Heart right ventricle (tissue), 16 donors: ENCODE measurements at regions not wholly inside any gene's neighbourhood (a gene's known extent, or its start where the extent isn't known, plus 50 kb on each side); places are given as distances from the start of the nearest gene placed in this dataset.
A peak's percentile ranks its signal among the peaks of the same experiment; 100 is the strongest.

Experiments
- ATAC-seq, 8 donors: fragments of 200-7000 bp; cut with Tn5 transposase; one replicate each; pipeline ENCODE4 v1.9.1; 2020; ENCODE audit warnings: mild to moderate bottlenecking in 8 of 8, moderate library complexity in 8 of 8, moderate number of reproducible peaks in 1 of 8
- DNase-seq, 2 donors: peaks; one replicate each; pipeline ENCODE4 v3.0.0-alpha.2; 2020
- H3K27ac ChIP-seq, 10 donors: fragments of 200-600 bp; sonication (generic) in 2 of 10; one replicate each; pipeline versions ENCODE4 v1.5.0 to v1.8.0; 2020 to 2022; ENCODE audit warnings: mild to moderate bottlenecking in 3 of 10
- H3K27me3 ChIP-seq, 7 donors: fragments of 200-600 bp; one replicate each; pipeline ENCODE4 v1.8.0; 2021 to 2022; ENCODE audit warnings: mild to moderate bottlenecking in 2 of 7
- H3K36me3 ChIP-seq, 9 donors: fragments of 200-600 bp; sonication (generic) in 1 of 9; one replicate each; pipeline versions ENCODE4 v1.5.0 to v1.8.0; 2020 to 2022; ENCODE audit warnings: mild to moderate bottlenecking in 2 of 9
- H3K4me1 ChIP-seq, 9 donors: fragments of 200-600 bp; sonication (generic) in 1 of 9; one replicate each; pipeline versions ENCODE4 v1.5.0 to v1.8.0; 2020 to 2022; ENCODE audit warnings: mild to moderate bottlenecking in 4 of 9
- H3K4me3 ChIP-seq, 10 donors: fragments of 200-600 bp; sonication (generic) in 2 of 10; one replicate each; pipeline versions ENCODE4 v1.5.0 to v1.8.0; 2020 to 2022; ENCODE audit warnings: mild to moderate bottlenecking in 7 of 10, moderate library complexity in 2 of 10
- H3K9me3 ChIP-seq, 11 donors: fragments of 200-600 bp in 10 of 11; sonication (generic) in 2 of 11; one replicate each; pipeline versions ENCODE4 v1.5.0 to v1.8.0; 2013 to 2022; ENCODE audit warnings: mild to moderate bottlenecking in 2 of 11, control low read depth in 1 of 11, moderate library complexity in 1 of 11
- CTCF ChIP-seq, 9 donors: fragments of 200-600 bp; sonication (generic) in 2 of 9; IDR thresholded peaks; one replicate each; pipeline versions ENCODE4 v1.5.0 to v1.8.0; 2021 to 2022; ENCODE audit warnings: antibody characterized with exemption in 9 of 9, mild to moderate bottlenecking in 5 of 9, moderate library complexity in 1 of 9
- WGBS, 2 donors: extraction: QIAGEN DNeasy Blood & Tissue Kit; methylation state at CpG; one replicate each; pipeline ENCODE4 v1.1.7; 2013; ENCODE audit warnings: inconsistent platforms in 1 of 2; 5-methylcytosine and 5-hydroxymethylcytosine counted together
- intact Hi-C, 10 donors: fragments of 100-400 bp; cut with DNase I; formaldehyde crosslinking; loops; one replicate each; pipeline versions ENCODE4 v1.11.1 to v1.14.2; 2022
- donor health status: Arrhythmogenic right ventricular cardiomyopathy.
- donor health status: ischemic (EF 13 %, LVEDD 7.1; RV severe dilation, severe dysfunction).
- donor health status: healthy with polysubstance abuse.
- donor health status: DM: no; HTN: yes; CAD: no.
- donor health status: DM: no; HTN: no; CAD: no.
- donor health status: ischemic (EF 25% LVEDD 6.9; RV normal size, moderate dysfunction).
- donor health status: ischemic (EF 25% LVEDD 5.7; RV mildly dilated, moderate dysfunction).
- donor health status: healthy.
- donor health status: DM: yes; HTN: yes; CAD: no.
- donor health status: Ischemic cardiomyopathy.
- donor health status: ischemic (EF 35%, LVEDD 5.7; RV mildly dilated, moderate dysfunction).
- donor health status: nonischemic (EF 11% LVEDD 7.7; RV severe dilation, severe dysfunction).
- donor health status: DM: yes; HTN: yes; CAD: no.
- donor health status: PGD.
- donor health status: ischemic (EF 29% LVEDD 5.4; RV normal size, mild dysfunction).
- donor health status: nonischemic (EF 23%, LVEDD 6.1; RV moderate dilation, normal function).

- Histone ChIP-seq H3K4me1 (no peaks in the 10 kb centered on the region), H3K9me3 (no peaks in the 10 kb centered on the region), H3K27me3 (peaks cover 0 to 4% (median 0%) of the 10 kb centered on the region in 7 donors), H3K27ac (no peak overlapping the region), H3K4me3 (no peak overlapping the region), H3K36me3 (no peaks in the 10 kb centered on the region)
- WGBS, 2 donors: 38 to 90% methylated on average over 1 of the region's 1 CpG
- intact Hi-C loops: no loop called here
- no peak for DNase-seq
- ATAC-seq: no peak
- TF ChIP-seq CTCF (IDR thresholded peaks at IDR 0.05): no peak
Measured at GRCh38 chr10:55641601-55642000, 719.5 kb downstream of the ZWINT start.

GRCh38 chr10:55631071-55631654 is 729.9 kb downstream of the ZWINT start:
- peaks cover 0 to 29% (median 18%) of the 10 kb centered on the region in 9 donors for H3K4me1 ChIP-seq
- intact Hi-C loops: no loop called here
- H3K9me3 ChIP-seq: no peaks in the 10 kb centered on the region
- WGBS, 2 donors: 1% methylated on average over 47 to 49 of the region's 49 CpGs
- TF ChIP-seq CTCF (IDR thresholded peaks at IDR 0.05): peak; percentile 39 to 73 (median 65)
- peaks cover 0 to 31% (median 25%) of the 10 kb centered on the region in 7 donors for H3K27me3 ChIP-seq
- ATAC-seq (peak; percentile 76 to 96 (median 88)), DNase-seq (peak; percentile 32 to 47)
- H3K4me3 ChIP-seq: peak overlapping the region; percentile 18 to 66 (median 59)
- no peaks in the 10 kb centered on the region for H3K36me3 ChIP-seq
- H3K27ac ChIP-seq: no peak overlapping the region

- TF ChIP-seq CTCF (IDR thresholded peaks at IDR 0.05): no peak
- 1% methylated on average over 35 of the region's 35 CpGs for WGBS, 2 donors
- intact Hi-C loops: no loop called here
- no peak overlapping the region for H3K27ac ChIP-seq
- no peak for DNase-seq
- no peaks in the 10 kb centered on the region for H3K9me3 ChIP-seq
- H3K4me1 ChIP-seq: peaks cover 0 to 29% (median 18%) of the 10 kb centered on the region in 9 donors
- no peaks in the 10 kb centered on the region for H3K36me3 ChIP-seq
- H3K4me3 ChIP-seq: peak overlapping the region; percentile 18 to 66 (median 59)
- ATAC-seq: peak in 6 of 8 donors; percentile 8 to 52 (median 40)
- peaks cover 0 to 31% (median 25%) of the 10 kb centered on the region in 7 donors for H3K27me3 ChIP-seq
Measured at GRCh38 chr10:55630491-55631056, 730.5 kb downstream of the ZWINT start.

- ATAC-seq: peak in 5 of 8 donors; percentile 34 to 68 (median 55)
- DNase-seq: peak in 1 of 2 donors; percentile 19
- Histone ChIP-seq H3K4me1 (peaks cover 0 to 29% (median 18%) of the 10 kb centered on the region in 9 donors), H3K9me3 (no peaks in the 10 kb centered on the region), H3K4me3 (peak overlapping the region in 8 of 10 donors; percentile 51 to 66 (median 60)), H3K27me3 (peaks cover 0 to 31% (median 25%) of the 10 kb centered on the region in 7 donors), H3K36me3 (no peaks in the 10 kb centered on the region), H3K27ac (no peak overlapping the region)
- intact Hi-C loops: no loop called here
- WGBS, 2 donors: 3% methylated on average over 21 of the region's 21 CpGs
- peak in 7 of 9 donors; percentile 39 to 66 (median 49) for TF ChIP-seq CTCF (IDR thresholded peaks at IDR 0.05)
Measured at GRCh38 chr10:55629793-55630490, 731.1 kb downstream of the ZWINT start.
